A549 (cell line): ENCODE measurements at regions not wholly inside any gene's neighbourhood (a gene's known extent, or its start where the extent isn't known, plus 50 kb on each side); places are given as distances from the start of the nearest gene placed in this dataset.

Source experiments
- ATAC-seq, 2 experiments: fragments of 200-7000 bp in 1 of 2; fragments of >200 bp in 1 of 2; cut with Nextera tagmentation in 1 of 2; cut with Tn5 transposase in 1 of 2; 3 replicates each; pipeline versions ENCODE4 v1.8.0 to v1.9.1; 2018 to 2020; ENCODE audit warnings: mild to moderate bottlenecking in 1 of 2, moderate library complexity in 1 of 2
- CTCF ChIA-PET: fragments of 300-600 bp; sonication (Branson Sonifier 250); formaldehyde crosslinking; extraction: SDS; loops from one replicate; lab custom pipeline; 2021; ENCODE audit warnings: antibody characterized with exemption, inconsistent platforms; lab: Yijun Ruan, JAX
- POLR2A ChIA-PET: fragments of 350-600 bp; formaldehyde crosslinking; extraction: SDS; loops from one replicate; lab custom pipeline; 2021; ENCODE audit warnings: antibody characterized with exemption, inconsistent platforms; lab: Yijun Ruan, JAX
- DNase-seq, 2 experiments: peaks; one replicate each; pipeline versions ENCODE4 v3.0.0 to v3.0.0-alpha.2; 2011 to 2016; ENCODE audit warnings: low read depth in 1 of 2, low spot score in 1 of 2
- FAIRE-seq: peaks from 2 replicates; lab custom pipeline; 2011; peaks lifted over from hg19 to GRCh38; lab: Jason Lieb, UNC
- H3K27ac ChIP-seq, 2 experiments: fragments of >200 bp; sonication (Bioruptor Twin); formaldehyde crosslinking; 3 replicates each; pipeline ENCODE4 v1.5.1; 2016 to 2017
- H3K4me1 ChIP-seq: fragments of >200 bp; sonication (Bioruptor Twin); formaldehyde crosslinking; 3 replicates; pipeline ENCODE4 v1.6.1; 2016
- H3K4me2 ChIP-seq: fragments of >200 bp; sonication (Bioruptor Twin); formaldehyde crosslinking; 3 replicates; pipeline ENCODE4 v1.6.1; 2016
- H3K4me3 ChIP-seq: fragments of >200 bp; sonication (Bioruptor Twin); formaldehyde crosslinking; 3 replicates; pipeline ENCODE4 v1.5.1; 2016
- H3K9me3 ChIP-seq: fragments of >200 bp; sonication (Bioruptor Twin); formaldehyde crosslinking; 3 replicates; pipeline ENCODE4 v1.6.1; 2016
- BHLHE40 ChIP-seq: IDR thresholded peaks from 2 replicates; pipeline ENCODE4 v1.6.1; 2012; ENCODE audit warnings: low read depth, low read length, inconsistent platforms
- CBX2 ChIP-seq: fragments of 200-600 bp; sonication (generic); IDR thresholded peaks from 2 replicates; pipeline ENCODE4 v1.6.1; 2016; ENCODE audit warnings: low read depth, mild to moderate bottlenecking, borderline replicate concordance
- EHMT2 ChIP-seq: fragments of 200-600 bp; sonication (generic); IDR thresholded peaks from 2 replicates; pipeline ENCODE4 v1.6.1; 2016; ENCODE audit warnings: antibody characterized with exemption, low read depth, mild to moderate bottlenecking, moderate library complexity
- EP300 ChIP-seq, 2 experiments: fragments of >200 bp; sonication (Bioruptor Twin); formaldehyde crosslinking; IDR thresholded peaks; 2 replicates in 1 of 2; 3 replicates in 1 of 2; pipeline ENCODE4 v1.6.1; 2016 to 2017
- ESRRA ChIP-seq: fragments of 150-350 bp; IDR thresholded peaks from 2 replicates; pipeline ENCODE4 v1.6.1; 2014; ENCODE audit warnings: mild to moderate bottlenecking, low read length, borderline replicate concordance
- HOXB5 ChIP-seq: fragments of 250-450 bp; sonication (Bioruptor Pico); IDR thresholded peaks from 2 replicates; pipeline ENCODE4 v1.5.0; 2020; ENCODE audit warnings: mild to moderate bottlenecking, moderate library complexity
- JUNB ChIP-seq: fragments of >200 bp; sonication (Bioruptor Twin); formaldehyde crosslinking; IDR thresholded peaks from 2 replicates; pipeline ENCODE4 v1.6.1; 2016
- MAZ ChIP-seq: fragments of 150-350 bp; IDR thresholded peaks from 2 replicates; pipeline ENCODE4 v1.6.1; 2014; ENCODE audit warnings: antibody characterized with exemption, low read depth, low read length, borderline replicate concordance
- MYC ChIP-seq: IDR thresholded peaks from 2 replicates; pipeline ENCODE4 v1.6.1; 2012; ENCODE audit warnings: mild to moderate bottlenecking, inconsistent platforms, low read length, improper control_type of control experiment, borderline replicate concordance
- NR3C1 ChIP-seq: fragments of >200 bp; sonication (Bioruptor Twin); formaldehyde crosslinking; IDR thresholded peaks from 3 replicates; pipeline ENCODE4 v1.6.1; 2017
- POLR2AphosphoS2 ChIP-seq: conservative IDR thresholded peaks from 2 replicates; pipeline ENCODE4 v1.6.1; 2012; ENCODE audit warnings: low read length, improper control_type of control experiment, inconsistent platforms
- RAD21 ChIP-seq, 2 experiments: fragments of >200 bp in 1 of 2; sonication (Bioruptor Twin) in 1 of 2; formaldehyde crosslinking in 1 of 2; IDR thresholded peaks in 1 of 2; conservative IDR thresholded peaks in 1 of 2; 2 replicates in 1 of 2; 3 replicates in 1 of 2; pipeline ENCODE4 v1.6.1; 2012 to 2018; ENCODE audit warnings: inconsistent platforms in 1 of 2
- RARB ChIP-seq: fragments of 250-450 bp; sonication (Bioruptor Pico); IDR thresholded peaks from 2 replicates; pipeline ENCODE4 v1.8.0; 2021; ENCODE audit warnings: mild to moderate bottlenecking, moderate library complexity
- SMC3 ChIP-seq: fragments of >200 bp; sonication (Bioruptor Twin); formaldehyde crosslinking; IDR thresholded peaks from 3 replicates; pipeline ENCODE4 v1.6.1; 2018; ENCODE audit warnings: inconsistent platforms
- SREBF2 ChIP-seq: fragments of 450-650 bp; IDR thresholded peaks from 2 replicates; pipeline ENCODE4 v1.6.1; 2014; ENCODE audit warnings: mild to moderate bottlenecking, moderate library complexity
- ZSCAN20 ChIP-seq: fragments of 250-450 bp; sonication (Bioruptor Pico); IDR thresholded peaks from 2 replicates; pipeline ENCODE4 v1.8.0; 2022; ENCODE audit warnings: mild to moderate bottlenecking, moderate library complexity
- WGBS: methylation state at CpG from one replicate; pipeline ENCODE4 v1.1.6; 2017; ENCODE audit errors: missing lambda C conversion rate; 5-methylcytosine and 5-hydroxymethylcytosine counted together
- TF ChIP-seq, protein P1 (sequence below): fragments of >200 bp; sonication (Bioruptor Twin); formaldehyde crosslinking; IDR thresholded peaks from 3 replicates; pipeline ENCODE4 v1.5.1; 2016
- TF ChIP-seq, protein P2 (sequence below): fragments of 250-450 bp; sonication (Bioruptor Pico); IDR thresholded peaks from 2 replicates; pipeline ENCODE4 v1.5.0; 2021; ENCODE audit warnings: mild to moderate bottlenecking, moderate library complexity, borderline replicate concordance
- TF ChIP-seq, protein P3 (sequence below): fragments of >200 bp; sonication (Bioruptor Twin); formaldehyde crosslinking; IDR thresholded peaks from 3 replicates; pipeline ENCODE4 v1.6.1; 2016

DNA sequence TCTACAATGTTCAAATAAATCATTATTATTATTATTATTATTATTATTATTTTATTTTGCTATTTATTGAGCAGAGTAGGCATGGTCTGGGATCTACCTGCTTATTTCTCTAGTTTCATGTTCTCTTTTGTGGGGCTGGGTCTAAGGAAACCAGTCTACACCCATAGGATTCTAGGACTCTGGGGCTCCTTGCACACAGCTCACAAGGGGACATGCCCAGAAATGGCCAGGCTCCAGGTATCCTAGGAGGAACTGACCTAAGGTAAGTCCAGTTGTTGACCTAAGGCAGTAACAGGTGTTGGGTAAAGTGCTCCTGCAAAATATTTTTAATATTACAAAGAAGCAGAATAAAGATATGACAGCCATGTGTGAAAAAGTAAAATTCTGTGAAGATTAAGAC is 149.6 kb upstream of the TBL1XR1 start:
- ChIA-PET CTCF (no interaction called here), POLR2A (interaction anchor here (0.5 kb wide), 1 partner anchor 93 kb away, joined by 3 read pairs; no protein-coding TSS in a partner anchor)
- TF ChIP-seq HOXB5 (CRISPR knock-in tag) (no peak), BHLHE40 (no peak), SREBF2 (no peak), EP300 (IDR thresholded peaks at IDR 0.05) (no peak), RAD21 (conservative IDR thresholded peaks at IDR 0.05 in 1 of 2, IDR thresholded peaks at IDR 0.05 in 1 of 2) (no peak), MAZ (no peak), ESRRA (no peak)
- TF ChIP-seq, protein P1, sequence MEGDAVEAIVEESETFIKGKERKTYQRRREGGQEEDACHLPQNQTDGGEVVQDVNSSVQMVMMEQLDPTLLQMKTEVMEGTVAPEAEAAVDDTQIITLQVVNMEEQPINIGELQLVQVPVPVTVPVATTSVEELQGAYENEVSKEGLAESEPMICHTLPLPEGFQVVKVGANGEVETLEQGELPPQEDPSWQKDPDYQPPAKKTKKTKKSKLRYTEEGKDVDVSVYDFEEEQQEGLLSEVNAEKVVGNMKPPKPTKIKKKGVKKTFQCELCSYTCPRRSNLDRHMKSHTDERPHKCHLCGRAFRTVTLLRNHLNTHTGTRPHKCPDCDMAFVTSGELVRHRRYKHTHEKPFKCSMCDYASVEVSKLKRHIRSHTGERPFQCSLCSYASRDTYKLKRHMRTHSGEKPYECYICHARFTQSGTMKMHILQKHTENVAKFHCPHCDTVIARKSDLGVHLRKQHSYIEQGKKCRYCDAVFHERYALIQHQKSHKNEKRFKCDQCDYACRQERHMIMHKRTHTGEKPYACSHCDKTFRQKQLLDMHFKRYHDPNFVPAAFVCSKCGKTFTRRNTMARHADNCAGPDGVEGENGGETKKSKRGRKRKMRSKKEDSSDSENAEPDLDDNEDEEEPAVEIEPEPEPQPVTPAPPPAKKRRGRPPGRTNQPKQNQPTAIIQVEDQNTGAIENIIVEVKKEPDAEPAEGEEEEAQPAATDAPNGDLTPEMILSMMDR: no peak
- no peak for ATAC-seq
- FAIRE-seq: no peak
- DNase-seq: no peak
- H3K4me2 ChIP-seq: peak overlapping the region; percentile 56
- peaks cover 32% of the 10 kb centered on the region for H3K4me1 ChIP-seq
- H3K9me3 ChIP-seq: no peaks in the 10 kb centered on the region
- H3K27ac ChIP-seq: peak overlapping the region; percentile 77 to 94
- no peak overlapping the region for H3K4me3 ChIP-seq

DNA sequence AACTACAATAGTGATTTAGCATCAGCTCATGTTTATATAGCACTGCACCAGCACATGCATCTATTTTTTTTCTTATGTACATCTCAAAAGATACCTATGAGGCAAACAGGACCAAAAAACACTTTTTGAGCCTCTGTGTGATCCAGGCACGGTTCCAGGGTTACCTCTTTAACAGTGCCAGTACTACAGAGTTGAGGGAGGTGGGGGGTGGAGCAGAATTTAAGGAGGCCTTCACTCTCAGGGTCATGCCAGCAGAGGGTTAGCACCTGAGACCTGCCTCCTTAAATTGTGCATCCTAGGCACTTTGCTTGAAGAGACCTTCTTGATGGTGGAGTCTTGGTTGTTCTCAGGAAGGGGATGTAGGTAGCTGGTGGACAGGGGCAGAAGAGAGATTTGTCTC is 150.3 kb upstream of the TBL1XR1 start:
- CTCF ChIA-PET: no interaction called here
- 60% methylated on average over 1 of the region's 1 CpG for WGBS

More for the DNA sequence above, 150.3 kb upstream of the TBL1XR1 start:
- ATAC-seq (no peak), FAIRE-seq (no peak), DNase-seq (no peak)
- Histone ChIP-seq H3K27ac (peak overlapping the region; percentile 77 to 94; a peak in 5 of 6 replicates), H3K4me1 (peaks cover 32% of the 10 kb centered on the region), H3K4me3 (no peak overlapping the region), H3K4me2 (peak overlapping the region; percentile 56; the same call in 2 of the 3 replicates), H3K9me3 (no peaks in the 10 kb centered on the region)
- TF ChIP-seq MYC (no peak), POLR2AphosphoS2 (no peak), EHMT2 (no peak), RARB (no peak), SMC3 (no peak), RAD21 (conservative IDR thresholded peaks at IDR 0.05 in 1 of 2, IDR thresholded peaks at IDR 0.05 in 1 of 2) (no peak), JUNB (no peak), ZSCAN20 (CRISPR knock-in tag) (no peak), NR3C1 (no peak), CBX2 (no peak)
- TF ChIP-seq, protein P2, sequence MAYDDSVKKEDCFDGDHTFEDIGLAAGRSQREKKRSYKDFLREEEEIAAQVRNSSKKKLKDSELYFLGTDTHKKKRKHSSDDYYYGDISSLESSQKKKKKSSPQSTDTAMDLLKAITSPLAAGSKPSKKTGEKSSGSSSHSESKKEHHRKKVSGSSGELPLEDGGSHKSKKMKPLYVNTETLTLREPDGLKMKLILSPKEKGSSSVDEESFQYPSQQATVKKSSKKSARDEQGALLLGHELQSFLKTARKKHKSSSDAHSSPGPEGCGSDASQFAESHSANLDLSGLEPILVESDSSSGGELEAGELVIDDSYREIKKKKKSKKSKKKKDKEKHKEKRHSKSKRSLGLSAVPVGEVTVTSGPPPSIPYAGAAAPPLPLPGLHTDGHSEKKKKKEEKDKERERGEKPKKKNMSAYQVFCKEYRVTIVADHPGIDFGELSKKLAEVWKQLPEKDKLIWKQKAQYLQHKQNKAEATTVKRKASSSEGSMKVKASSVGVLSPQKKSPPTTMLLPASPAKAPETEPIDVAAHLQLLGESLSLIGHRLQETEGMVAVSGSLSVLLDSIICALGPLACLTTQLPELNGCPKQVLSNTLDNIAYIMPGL (CRISPR knock-in tag): no peak
- TF ChIP-seq, protein P1: no peak
- TF ChIP-seq, protein P3, sequence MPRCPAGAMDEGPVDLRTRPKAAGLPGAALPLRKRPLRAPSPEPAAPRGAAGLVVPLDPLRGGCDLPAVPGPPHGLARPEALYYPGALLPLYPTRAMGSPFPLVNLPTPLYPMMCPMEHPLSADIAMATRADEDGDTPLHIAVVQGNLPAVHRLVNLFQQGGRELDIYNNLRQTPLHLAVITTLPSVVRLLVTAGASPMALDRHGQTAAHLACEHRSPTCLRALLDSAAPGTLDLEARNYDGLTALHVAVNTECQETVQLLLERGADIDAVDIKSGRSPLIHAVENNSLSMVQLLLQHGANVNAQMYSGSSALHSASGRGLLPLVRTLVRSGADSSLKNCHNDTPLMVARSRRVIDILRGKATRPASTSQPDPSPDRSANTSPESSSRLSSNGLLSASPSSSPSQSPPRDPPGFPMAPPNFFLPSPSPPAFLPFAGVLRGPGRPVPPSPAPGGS: no peak
- POLR2A ChIA-PET: no interaction called here
